ENCODE measurements at regions not wholly inside any gene's neighbourhood (a gene's known extent, or its start where the extent isn't known, plus 50 kb on each side); places are given as distances from the start of the nearest gene placed in this dataset.

- TF ChIP-seq CTCF (IDR thresholded peaks at IDR 0.05; ENCODE audit: poor library complexity) = peak; percentile 43
- TF ChIP-seq EZH2 (IDR thresholded peaks at IDR 0.05; ENCODE audit: borderline replicate concordance) = no peak
Observed at GRCh38 chr4:55184600-55185523, 59.5 kb upstream of the KDR start.

All from hepatocyte (in vitro differentiated cells).